GM12878 (cell line): ENCODE measurements at regions not wholly inside any gene's neighbourhood (a gene's known extent, or its start where the extent isn't known, plus 50 kb on each side); places are given as distances from the start of the nearest gene placed in this dataset.

Source experiments
- ATAC-seq: fragments of 200-7000 bp; cut with Tn5 transposase; 3 replicates; pipeline ENCODE4 v1.9.1; 2020; ENCODE audit warnings: mild to moderate bottlenecking, moderate library complexity
- BruUV-seq: library from RNA; stranded (reverse); fragments of 400-500 nt; replicated peaks from 2 replicates; lab custom pipeline; 2021; lab: Mats Ljungman, UMichigan
- CTCF ChIA-PET: fragments of 300-600 bp; sonication (Branson Sonifier 250); formaldehyde crosslinking; extraction: SDS; loops from one replicate; lab custom pipeline; 2021; ENCODE audit warnings: inconsistent platforms; lab: Yijun Ruan, JAX
- POLR2A ChIA-PET: fragments of 350-600 bp; formaldehyde crosslinking; extraction: SDS; loops from one replicate; lab custom pipeline; 2021; ENCODE audit warnings: inconsistent platforms; lab: Charles Lee
- RAD21 ChIA-PET: fragments of 300-600 bp; sonication (Branson Sonifier 250); formaldehyde crosslinking; loops from one replicate; lab custom pipeline; 2023; ENCODE audit warnings: antibody characterized with exemption; ENCODE audit not compliant: unreplicated experiment; lab: Charles Lee
- SMC1A ChIA-PET: fragments of 300-600 bp; sonication (Branson Sonifier 250); formaldehyde crosslinking; loops from one replicate; lab custom pipeline; 2023; ENCODE audit not compliant: unreplicated experiment, uncharacterized antibody; lab: Charles Lee
- DNase-seq: peaks from one replicate; pipeline ENCODE4 v3.0.0-alpha.2; 2011; ENCODE audit warnings: low read depth, low spot score
- FAIRE-seq: peaks from 3 replicates; lab custom pipeline; 2011; peaks lifted over from hg19 to GRCh38; lab: Jason Lieb, UNC
- H2AFZ ChIP-seq: 2 replicates; pipeline ENCODE4 v1.6.0; 2011; ENCODE audit warnings: low read depth, low read length, control low read depth; ENCODE audit not compliant: control insufficient read depth
- H3K27ac ChIP-seq: 2 replicates; pipeline ENCODE4 v1.5.1; 2011; ENCODE audit warnings: control low read depth; ENCODE audit not compliant: control insufficient read depth, insufficient read depth
- H3K27me3 ChIP-seq, 2 experiments: replicated peaks in 1 of 2; 2 replicates each; pipeline versions ENCODE4 v1.6.0 to v1.6.1; 2011; ENCODE audit warnings: low read length in 1 of 2; ENCODE audit not compliant: control insufficient read depth in 2 of 2, insufficient read depth in 2 of 2
- H3K36me3 ChIP-seq, 2 experiments: 2 replicates each; pipeline ENCODE4 v1.5.1; 2011; ENCODE audit warnings: low read length in 1 of 2; ENCODE audit not compliant: control insufficient read depth in 2 of 2, insufficient read depth in 2 of 2
- H3K4me1 ChIP-seq: 2 replicates; pipeline ENCODE4 v1.6.1; 2011; ENCODE audit warnings: mild to moderate bottlenecking, low read length, moderate library complexity, mixed read lengths; ENCODE audit not compliant: control insufficient read depth, insufficient read depth
- H3K4me2 ChIP-seq: 2 replicates; pipeline ENCODE4 v1.6.0; 2011; ENCODE audit warnings: control low read depth; ENCODE audit not compliant: control insufficient read depth, insufficient read depth
- H3K4me3 ChIP-seq: fragments of 200-600 bp; sonication (generic); 2 replicates; pipeline ENCODE4 v1.5.1; 2016
- H3K79me2 ChIP-seq: 2 replicates; pipeline ENCODE4 v1.6.0; 2011; ENCODE audit warnings: low read length; ENCODE audit not compliant: control insufficient read depth, insufficient read depth
- H3K9ac ChIP-seq: 2 replicates; pipeline ENCODE4 v1.8.0; 2011; ENCODE audit warnings: low read length, control low read depth, mixed read lengths; ENCODE audit not compliant: control insufficient read depth, insufficient read depth
- H3K9me3 ChIP-seq: replicated peaks from 3 replicates; pipeline ENCODE4 v1.5.1; 2011; ENCODE audit warnings: mild to moderate bottlenecking, low read length; ENCODE audit not compliant: control insufficient read depth, insufficient read depth
- H4K20me1 ChIP-seq: 2 replicates; pipeline ENCODE4 v1.6.0; 2011; ENCODE audit not compliant: control insufficient read depth, insufficient read depth
- ATF2 ChIP-seq: IDR thresholded peaks from 2 replicates; pipeline ENCODE4 v1.6.1; 2012; ENCODE audit warnings: low read length, inconsistent platforms
- ATF7 ChIP-seq: fragments of 450-650 bp; IDR thresholded peaks from 2 replicates; pipeline ENCODE4 v1.6.1; 2016; ENCODE audit warnings: low read depth, mild to moderate bottlenecking
- CBX3 ChIP-seq: fragments of 200-600 bp; sonication (generic); IDR thresholded peaks from 2 replicates; pipeline ENCODE4 v1.6.1; 2016; ENCODE audit warnings: low read depth, borderline replicate concordance
- CHD1 ChIP-seq: IDR thresholded peaks from 2 replicates; pipeline ENCODE4 v1.6.1; 2012; ENCODE audit warnings: low read depth, low read length, improper control_type of control experiment
- DPF2 ChIP-seq: fragments of 450-650 bp; IDR thresholded peaks from 2 replicates; pipeline ENCODE4 v1.6.1; 2017; ENCODE audit warnings: mild to moderate bottlenecking
- EED ChIP-seq: sonication (generic); IDR thresholded peaks from 2 replicates; pipeline ENCODE4 v1.6.1; 2016; ENCODE audit warnings: antibody characterized with exemption, low read depth
- ELK1 ChIP-seq: IDR thresholded peaks from 2 replicates; pipeline ENCODE4 v1.6.1; 2012; ENCODE audit warnings: low read depth, low read length, improper control_type of control experiment
- EZH2 ChIP-seq: IDR thresholded peaks from 2 replicates; pipeline ENCODE4 v1.6.1; 2012; ENCODE audit warnings: low read depth, mild to moderate bottlenecking, control low read depth, inconsistent platforms, low read length, borderline replicate concordance; ENCODE audit not compliant: control insufficient read depth
- FOXM1 ChIP-seq: IDR thresholded peaks from 2 replicates; pipeline ENCODE4 v1.6.1; 2012; ENCODE audit warnings: low read depth, mild to moderate bottlenecking, inconsistent platforms, low read length, moderate library complexity
- IRF4 ChIP-seq: IDR thresholded peaks from 2 replicates; pipeline ENCODE4 v1.6.1; 2011; ENCODE audit warnings: low read depth, low read length
- KLF5 ChIP-seq: fragments of 450-650 bp; IDR thresholded peaks from 2 replicates; pipeline ENCODE4 v1.6.1; 2014; ENCODE audit warnings: mild to moderate bottlenecking; ENCODE audit not compliant: partially characterized antibody
- NFYB ChIP-seq: IDR thresholded peaks from 2 replicates; pipeline ENCODE4 v1.6.1; 2011; ENCODE audit warnings: low read depth, mild to moderate bottlenecking, low read length, improper control_type of control experiment, moderate library complexity; ENCODE audit not compliant: insufficient read depth
- RFX5 ChIP-seq: IDR thresholded peaks from 2 replicates; pipeline ENCODE4 v1.6.1; 2011; ENCODE audit warnings: low read depth, low read length, improper control_type of control experiment
- SPI1 ChIP-seq: IDR thresholded peaks from 2 replicates; pipeline ENCODE4 v1.6.1; 2011; ENCODE audit warnings: low read depth, mild to moderate bottlenecking, low read length, moderate library complexity, borderline replicate concordance; ENCODE audit not compliant: insufficient read depth
- TCF7 ChIP-seq: IDR thresholded peaks from 2 replicates; pipeline ENCODE4 v1.6.1; 2014; ENCODE audit warnings: antibody characterized with exemption, borderline replicate concordance
- YBX1 ChIP-seq: fragments of 450-650 bp; IDR thresholded peaks from 2 replicates; pipeline ENCODE4 v1.6.1; 2016; ENCODE audit warnings: antibody characterized with exemption
- ZNF384 ChIP-seq: IDR thresholded peaks from 2 replicates; pipeline ENCODE4 v1.6.1; 2012; ENCODE audit warnings: low read depth, mild to moderate bottlenecking, low read length, improper control_type of control experiment, borderline replicate concordance
- in situ Hi-C: fragments of 300-500 bp; cut with MboI; formaldehyde crosslinking; loops from 9 replicates; pipeline ENCODE4 v1.14.3; 2018; ENCODE audit warnings: mixed read lengths
- intact Hi-C: fragments of 100-400 bp; cut with micrococcal nuclease; formaldehyde crosslinking; loops from one replicate; pipeline ENCODE4 v1.14.2; 2022; ENCODE audit not compliant: unreplicated experiment
- TF ChIP-seq, protein P1 (sequence below): IDR thresholded peaks from 2 replicates; pipeline ENCODE4 v1.6.1; 2011; ENCODE audit warnings: borderline replicate concordance, low read depth, mild to moderate bottlenecking, moderate library complexity, mixed read lengths, low read length; ENCODE audit not compliant: insufficient read depth; ENCODE audit errors: extremely low read length
- TF ChIP-seq, protein P2 (sequence below): fragments of 450-650 bp; IDR thresholded peaks from 2 replicates; pipeline ENCODE4 v1.6.1; 2016; ENCODE audit warnings: mild to moderate bottlenecking

GRCh38 chr6:141216726-141217125 is 916.0 kb upstream of the GJE1 start:
- no peak overlapping the region for H3K4me3 ChIP-seq
- FAIRE-seq (no peak), ATAC-seq (no peak), DNase-seq (no peak)
- CTCF ChIA-PET: no interaction called here
- no peaks in the 10 kb centered on the region for H3K79me2 ChIP-seq
- H3K27ac ChIP-seq: no peak overlapping the region
- H3K36me3 ChIP-seq: no peaks in the 10 kb centered on the region
- H3K9me3 ChIP-seq: no peaks in the 10 kb centered on the region
- no peaks in the 10 kb centered on the region for H3K27me3 ChIP-seq
- no peak overlapping the region for H2AFZ ChIP-seq
- SMC1A ChIA-PET: interaction anchor here (0.7 kb wide), 1 partner anchor 349 kb away, joined by 3 read pairs; no protein-coding TSS in a partner anchor
- intact Hi-C loops (no loop called here), in situ Hi-C loops (no loop called here)
- no peaks in the 10 kb centered on the region for H4K20me1 ChIP-seq
- BruUV-seq: no TSS peak
- H3K9ac ChIP-seq: no peak overlapping the region
- POLR2A ChIA-PET: no interaction called here
- H3K4me1 ChIP-seq: no peaks in the 10 kb centered on the region
- no peak overlapping the region for H3K4me2 ChIP-seq
- RAD21 ChIA-PET: no interaction called here
- TF ChIP-seq NFYB (no peak), FOXM1 (no peak), EED (no peak), YBX1 (no peak), CHD1 (no peak), KLF5 (no peak), SPI1 (no peak), ELK1 (no peak), DPF2 (no peak), ATF7 (no peak), EZH2 (no peak), CBX3 (no peak), TCF7 (no peak), ATF2 (no peak), IRF4 (no peak), RFX5 (no peak), ZNF384 (no peak)
- TF ChIP-seq, protein P1, sequence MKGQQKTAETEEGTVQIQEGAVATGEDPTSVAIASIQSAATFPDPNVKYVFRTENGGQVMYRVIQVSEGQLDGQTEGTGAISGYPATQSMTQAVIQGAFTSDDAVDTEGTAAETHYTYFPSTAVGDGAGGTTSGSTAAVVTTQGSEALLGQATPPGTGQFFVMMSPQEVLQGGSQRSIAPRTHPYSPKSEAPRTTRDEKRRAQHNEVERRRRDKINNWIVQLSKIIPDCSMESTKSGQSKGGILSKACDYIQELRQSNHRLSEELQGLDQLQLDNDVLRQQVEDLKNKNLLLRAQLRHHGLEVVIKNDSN: no peak
- TF ChIP-seq, protein P2, sequence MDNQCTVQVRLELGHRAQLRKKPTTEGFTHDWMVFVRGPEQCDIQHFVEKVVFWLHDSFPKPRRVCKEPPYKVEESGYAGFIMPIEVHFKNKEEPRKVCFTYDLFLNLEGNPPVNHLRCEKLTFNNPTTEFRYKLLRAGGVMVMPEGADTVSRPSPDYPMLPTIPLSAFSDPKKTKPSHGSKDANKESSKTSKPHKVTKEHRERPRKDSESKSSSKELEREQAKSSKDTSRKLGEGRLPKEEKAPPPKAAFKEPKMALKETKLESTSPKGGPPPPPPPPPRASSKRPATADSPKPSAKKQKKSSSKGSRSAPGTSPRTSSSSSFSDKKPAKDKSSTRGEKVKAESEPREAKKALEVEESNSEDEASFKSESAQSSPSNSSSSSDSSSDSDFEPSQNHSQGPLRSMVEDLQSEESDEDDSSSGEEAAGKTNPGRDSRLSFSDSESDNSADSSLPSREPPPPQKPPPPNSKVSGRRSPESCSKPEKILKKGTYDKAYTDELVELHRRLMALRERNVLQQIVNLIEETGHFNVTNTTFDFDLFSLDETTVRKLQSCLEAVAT: no peak
